ENCODE measurements at regions not wholly inside any gene's neighbourhood (a gene's known extent, or its start where the extent isn't known, plus 50 kb on each side); places are given as distances from the start of the nearest gene placed in this dataset.

GRCh38 chr3:162435750-162436149, 939.1 kb downstream of the OTOL1 start:
- no peak overlapping the region for H3K4me3 ChIP-seq (ENCODE audit: low read depth, low read length)
- DNase-seq (ENCODE audit: low read depth): no peak
- TF ChIP-seq CTCF (IDR thresholded peaks at IDR 0.05; ENCODE audit: insufficient read depth, low read length): no peak

- no peak for DNase-seq (ENCODE audit: low read depth)
- H3K4me3 ChIP-seq (ENCODE audit: low read depth, low read length): no peak overlapping the region
- no peak for TF ChIP-seq CTCF (IDR thresholded peaks at IDR 0.05; ENCODE audit: insufficient read depth, low read length)
Observed at GRCh38 chr3:162436826-162437225, 940.2 kb downstream of the OTOL1 start.

GRCh38 chr3:162437480-162437879, 940.9 kb downstream of the OTOL1 start:
- peak; percentile 22 for DNase-seq (ENCODE audit: low read depth)
- H3K4me3 ChIP-seq (ENCODE audit: low read depth, low read length): no peak overlapping the region

GRCh38 chr3:162441716-162442115, 945.1 kb downstream of the OTOL1 start:
- TF ChIP-seq CTCF (IDR thresholded peaks at IDR 0.05; ENCODE audit: insufficient read depth, low read length): no peak
- DNase-seq (ENCODE audit: low read depth): peak; percentile 7
- no peak overlapping the region for H3K4me3 ChIP-seq (ENCODE audit: low read depth, low read length)

More at GRCh38 chr3:162437480-162437879, 940.9 kb downstream of the OTOL1 start:
- TF ChIP-seq CTCF (IDR thresholded peaks at IDR 0.05; ENCODE audit: insufficient read depth, low read length): no peak

- no peak overlapping the region for H3K4me3 ChIP-seq (ENCODE audit: low read depth, low read length)
- DNase-seq (ENCODE audit: low read depth): no peak
- TF ChIP-seq CTCF (IDR thresholded peaks at IDR 0.05; ENCODE audit: insufficient read depth, low read length): no peak
Observed at GRCh38 chr3:162443376-162443775, 946.8 kb downstream of the OTOL1 start.

- H3K4me3 ChIP-seq (ENCODE audit: low read depth, low read length): no peak overlapping the region
- no peak for TF ChIP-seq CTCF (IDR thresholded peaks at IDR 0.05; ENCODE audit: insufficient read depth, low read length)
- no peak for DNase-seq (ENCODE audit: low read depth)
Observed at GRCh38 chr3:162468791-162469190, 972.2 kb downstream of the OTOL1 start.

GRCh38 chr3:162487138-162487537, 990.5 kb downstream of the OTOL1 start:
- no peak for TF ChIP-seq CTCF (IDR thresholded peaks at IDR 0.05; ENCODE audit: insufficient read depth, low read length)
- no peak for DNase-seq (ENCODE audit: low read depth)

More at GRCh38 chr3:162487138-162487537, 990.5 kb downstream of the OTOL1 start:
- H3K4me3 ChIP-seq (ENCODE audit: low read depth, low read length): no peak overlapping the region

All from fibroblast of the aortic adventitia (primary cell).